ENCODE measurements at regions not wholly inside any gene's neighbourhood (a gene's known extent, or its start where the extent isn't known, plus 50 kb on each side); places are given as distances from the start of the nearest gene placed in this dataset.

DNA sequence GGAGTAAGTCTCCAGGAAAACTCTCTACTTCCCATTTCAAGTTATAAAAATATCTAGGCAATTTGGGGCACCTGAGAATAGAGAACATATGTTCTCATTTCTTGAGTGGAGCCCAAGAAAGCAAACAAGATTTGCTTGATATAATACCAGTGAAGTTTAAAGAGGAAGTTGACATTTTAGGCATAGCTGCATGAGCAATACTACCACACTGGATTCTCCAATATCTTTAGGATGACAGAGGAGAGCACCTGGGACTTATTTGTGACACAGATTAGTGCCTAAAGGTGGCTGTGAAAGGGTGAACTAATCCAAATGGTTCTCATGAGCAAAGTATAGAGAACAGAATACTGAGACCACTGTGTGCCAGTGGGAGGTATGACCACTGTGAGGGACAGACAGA lies 423.5 kb upstream of the RIOK2 start:
- DNase-seq = no peak

DNA sequence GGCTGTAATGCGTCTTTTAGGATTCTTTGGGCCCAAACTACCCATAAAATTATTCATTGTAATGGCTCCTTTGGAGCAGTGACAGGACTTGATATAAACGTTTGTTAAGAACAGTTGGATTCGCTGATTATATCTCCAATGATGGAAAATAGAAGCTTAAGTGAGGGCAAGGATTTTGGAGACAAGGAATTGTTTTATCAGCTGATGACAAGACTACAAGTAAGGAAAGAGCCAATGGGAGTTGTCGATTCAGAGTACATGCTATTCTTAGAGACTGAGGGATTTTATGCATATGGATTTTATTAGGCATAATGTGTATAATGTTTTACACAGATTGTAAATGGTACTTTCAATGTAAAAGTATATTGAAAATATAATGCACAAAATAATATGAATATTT lies 425.5 kb upstream of the RIOK2 start:
- DNase-seq = no peak

DNA sequence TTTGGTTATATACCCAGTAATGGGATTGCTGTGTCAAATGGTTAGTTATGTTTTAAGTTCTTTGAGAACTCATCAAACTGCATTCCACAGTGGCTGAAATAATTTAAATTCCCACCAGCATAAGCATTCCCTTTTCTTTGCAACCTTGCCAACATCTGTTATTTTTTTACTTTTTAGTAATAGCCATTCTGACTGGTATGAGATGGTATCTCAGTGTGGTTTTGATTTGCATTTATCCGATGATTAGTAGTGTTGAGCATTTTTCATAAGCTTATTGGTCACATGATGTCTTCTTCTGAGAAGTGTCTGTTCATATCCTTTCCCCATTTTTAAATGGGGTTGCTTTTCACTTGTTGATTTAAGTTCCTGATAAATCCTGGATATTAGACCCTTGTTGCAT lies 435.7 kb upstream of the RIOK2 start:
- no peak for DNase-seq

DNA sequence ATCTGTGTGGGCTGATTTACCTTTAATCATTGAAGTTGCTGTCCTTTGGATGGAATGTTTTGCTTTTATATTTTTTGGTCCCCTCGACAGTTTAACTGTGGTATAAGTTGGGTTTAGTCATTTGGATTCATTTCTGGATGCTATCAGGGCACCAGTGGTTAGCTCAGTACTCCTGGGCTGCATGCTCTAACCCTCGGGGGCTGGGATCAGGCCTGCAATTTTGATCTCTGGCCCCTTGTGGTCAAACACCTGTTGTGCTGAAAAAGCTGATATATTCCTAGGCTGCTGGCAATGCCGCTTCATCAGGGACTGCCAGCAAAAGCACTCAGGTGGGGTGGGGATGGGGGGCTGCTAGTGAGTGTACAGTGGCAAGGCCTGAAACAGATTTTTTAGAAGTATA lies 440.4 kb upstream of the RIOK2 start:
- no peak for DNase-seq

DNA sequence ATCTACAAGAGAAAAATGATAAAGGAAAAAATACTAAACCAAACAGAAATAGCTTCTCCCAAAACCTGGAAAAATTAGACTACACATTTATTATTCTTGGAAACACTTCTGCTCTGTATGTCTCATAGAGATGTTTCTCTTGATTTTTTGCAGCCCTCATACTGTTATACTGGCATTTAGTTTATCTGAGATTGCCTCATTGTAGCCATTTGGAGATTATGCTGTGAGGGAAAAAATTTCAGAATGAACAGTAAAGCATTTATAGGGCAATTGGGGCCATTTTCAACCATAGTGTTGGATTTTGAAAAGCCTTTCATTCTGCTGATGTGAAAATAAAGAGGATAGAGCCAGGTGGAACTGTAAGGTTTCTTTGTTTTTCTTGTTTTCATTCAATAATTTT lies 441.8 kb upstream of the RIOK2 start:
- DNase-seq = no peak

DNA sequence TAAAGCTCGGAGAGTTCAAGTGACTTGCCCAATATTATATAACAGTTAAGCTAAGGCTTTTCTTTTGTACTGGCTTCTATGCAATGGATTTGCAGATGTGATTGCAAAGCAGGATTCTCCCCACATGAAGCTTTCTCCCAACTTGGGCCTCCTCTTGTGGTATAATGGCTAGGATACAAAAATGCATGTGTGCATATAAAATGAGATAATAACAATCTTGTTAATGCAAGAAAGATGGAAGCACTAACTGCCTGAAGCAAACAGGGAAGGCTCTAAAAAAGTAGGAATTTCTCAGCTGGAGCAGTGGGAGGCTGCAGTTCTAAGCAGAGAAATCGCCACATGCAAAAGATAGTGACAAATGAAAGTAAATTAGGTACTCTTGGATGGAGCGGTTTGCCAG lies 444.2 kb upstream of the RIOK2 start:
- no peak for DNase-seq

DNA sequence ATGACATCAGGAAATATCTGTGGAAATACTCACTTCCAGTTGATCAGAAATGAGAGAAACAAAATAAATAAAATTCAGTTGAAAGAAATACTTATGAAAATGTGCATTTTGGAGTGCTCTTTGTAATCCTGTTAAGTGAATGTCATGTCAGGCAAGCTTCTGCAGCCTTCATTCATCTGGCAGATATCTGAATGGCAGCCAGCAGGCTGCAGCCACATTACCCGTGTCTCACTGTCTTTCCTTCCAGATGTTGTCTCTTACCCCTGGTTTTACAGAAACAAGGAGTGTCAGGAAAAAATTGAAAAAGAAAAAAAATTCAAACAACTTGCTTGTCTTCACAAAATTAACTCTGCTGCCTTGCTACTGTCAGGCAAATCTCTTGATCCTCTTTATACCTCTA lies 445.0 kb upstream of the RIOK2 start:
- DNase-seq = no peak

DNA sequence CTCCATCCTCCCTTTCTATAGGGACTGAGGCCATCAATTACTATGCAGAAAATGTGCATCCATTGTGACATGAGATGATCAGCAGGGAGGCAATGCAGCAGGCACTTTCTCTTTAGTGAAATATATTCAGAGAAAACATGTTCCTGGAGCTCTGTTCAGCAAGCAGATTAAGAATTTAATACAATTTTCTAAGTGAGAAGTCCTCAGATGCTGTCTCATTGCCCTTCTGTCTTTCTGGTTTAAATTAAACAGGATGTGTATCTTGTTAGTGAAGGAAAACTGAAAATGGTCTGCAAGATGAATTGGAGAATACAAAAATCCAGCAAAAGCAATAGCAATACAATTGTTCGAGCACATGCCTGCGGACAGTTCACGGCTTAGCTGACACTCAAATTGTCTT lies 445.8 kb upstream of the RIOK2 start:
- DNase-seq = no peak

DNA sequence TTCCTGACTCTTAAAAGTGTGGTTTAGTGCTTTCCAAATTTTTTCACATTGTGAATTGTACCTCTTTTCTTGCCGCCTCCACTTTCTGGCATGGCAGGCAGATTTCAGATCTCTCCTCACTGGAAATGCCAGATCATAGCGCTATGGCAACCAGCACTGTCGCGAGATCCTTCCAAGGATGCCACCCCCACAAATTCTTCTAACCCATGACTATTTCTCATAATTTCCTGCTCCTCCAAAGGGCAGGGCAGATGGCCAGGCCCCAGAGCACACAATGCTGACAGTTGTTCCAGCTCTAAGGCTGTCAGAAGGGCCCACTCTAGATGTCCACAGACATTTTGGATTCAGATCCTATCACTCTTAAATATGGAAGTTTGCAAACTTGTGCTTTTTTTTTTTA lies 446.2 kb upstream of the RIOK2 start:
- DNase-seq = no peak

DNA sequence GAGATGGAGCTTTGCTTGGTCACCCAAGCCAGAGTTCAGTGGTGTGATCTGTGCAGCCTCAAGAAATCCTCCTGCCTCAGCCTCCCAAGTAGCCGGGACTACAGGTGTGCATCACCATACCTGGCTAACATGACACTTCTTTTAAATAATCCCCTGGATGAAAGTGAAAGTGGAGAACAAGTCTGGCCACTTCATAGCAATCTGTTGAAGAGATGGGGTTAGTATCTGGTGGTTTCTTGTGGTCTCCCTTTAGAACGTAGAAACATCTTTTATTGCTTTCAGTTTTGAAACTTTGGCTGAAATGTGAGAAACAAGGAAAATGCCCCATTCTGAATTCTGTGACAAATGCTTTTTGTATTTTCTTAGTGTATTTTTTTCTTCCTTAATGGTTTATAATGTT lies 452.5 kb upstream of the RIOK2 start:
- DNase-seq = no peak

DNA sequence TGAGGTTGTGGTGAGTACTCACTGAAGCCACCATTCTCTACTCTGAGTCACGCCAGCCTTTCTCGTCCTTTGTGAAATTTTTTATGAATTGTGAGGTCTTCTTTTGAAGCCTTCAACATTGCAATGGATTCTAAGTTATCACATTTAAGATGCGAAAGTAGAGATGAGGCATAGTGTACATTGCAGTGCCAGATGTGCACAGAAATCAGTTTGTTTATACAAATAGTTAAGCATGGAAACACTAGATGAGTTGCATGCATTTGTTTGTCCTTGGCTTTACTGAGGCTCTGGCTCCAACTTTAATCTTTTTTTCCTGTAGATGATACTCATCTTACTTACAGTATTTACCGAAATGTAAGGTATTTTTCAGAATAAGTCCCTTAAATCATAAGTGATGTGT lies 453.7 kb upstream of the RIOK2 start:
- no peak for DNase-seq

DNA sequence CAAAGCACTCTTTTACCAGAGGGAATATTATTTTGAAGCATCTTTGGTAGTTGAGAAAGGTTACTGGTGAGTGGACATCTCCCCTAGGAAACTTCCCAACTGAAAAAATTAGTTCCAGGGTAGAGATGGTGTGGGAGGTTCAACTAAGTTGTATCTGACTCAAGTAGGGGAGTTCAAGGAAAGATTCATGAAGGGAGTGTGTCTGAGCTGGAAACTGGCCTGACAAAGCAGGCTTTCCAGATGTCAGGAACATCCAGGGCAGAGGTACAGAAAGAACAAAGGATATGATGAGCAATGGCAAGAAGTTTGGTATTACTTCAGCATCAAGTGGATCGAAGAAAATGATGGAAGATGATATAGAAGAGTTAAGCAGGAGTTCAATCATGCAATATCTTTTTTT lies 458.0 kb upstream of the RIOK2 start:
- no peak for DNase-seq

DNA sequence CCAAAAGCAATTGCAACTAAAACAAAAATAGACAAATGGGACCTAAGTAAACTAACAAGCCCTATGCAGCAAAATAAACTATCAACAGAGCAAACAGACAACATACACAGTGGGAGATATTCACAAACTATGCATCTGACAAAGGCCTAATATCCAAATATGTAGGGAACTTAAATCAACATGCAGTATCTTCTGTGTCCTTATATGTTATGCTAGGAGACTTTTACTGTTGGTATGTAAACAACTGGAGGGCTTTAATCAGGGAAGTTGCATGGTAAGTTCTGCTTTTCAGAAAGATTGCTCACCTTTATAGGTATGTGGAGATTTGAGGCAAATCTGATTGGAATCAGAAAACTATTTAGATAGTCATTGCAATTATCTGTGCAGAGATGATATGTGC lies 461.2 kb upstream of the RIOK2 start:
- DNase-seq = no peak

DNA sequence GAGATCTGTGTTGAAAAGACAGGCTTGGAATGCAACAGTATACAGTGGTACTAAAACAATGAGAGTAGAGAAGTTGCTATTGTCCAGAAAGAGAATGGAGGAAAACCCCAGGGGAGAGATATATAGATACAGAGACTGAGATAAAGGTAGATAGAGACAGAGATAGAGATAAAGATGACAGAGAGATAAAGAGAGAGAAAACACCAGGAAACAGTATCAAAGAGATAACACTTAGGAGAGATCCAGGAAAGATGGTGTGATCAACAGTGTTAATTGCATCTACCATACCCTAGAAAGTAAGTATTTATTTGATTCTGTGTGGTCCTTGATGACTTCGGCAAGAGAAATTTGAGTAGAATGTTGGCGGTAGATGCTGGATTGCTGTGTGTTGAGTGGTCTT lies 461.8 kb upstream of the RIOK2 start:
- no peak for DNase-seq

DNA sequence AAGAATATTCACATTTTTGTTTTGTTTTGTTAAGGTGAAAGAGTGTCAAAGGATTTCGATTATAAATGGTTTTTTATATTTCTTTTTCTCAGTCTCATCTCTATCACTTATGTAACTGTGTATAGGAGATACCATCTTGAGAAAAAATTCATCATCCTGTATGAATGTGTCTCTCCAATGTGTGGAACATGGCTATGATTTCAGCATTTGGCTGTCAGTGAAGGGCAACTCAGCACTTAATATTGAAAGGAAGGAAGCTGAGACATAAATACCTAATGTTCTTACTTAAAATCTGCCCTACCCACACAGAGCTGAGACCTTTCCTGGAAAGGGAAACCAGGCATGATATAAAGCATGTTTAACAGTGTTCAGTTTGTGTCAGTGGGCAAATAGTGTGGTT lies 474.2 kb upstream of the RIOK2 start:
- DNase-seq = no peak

DNA sequence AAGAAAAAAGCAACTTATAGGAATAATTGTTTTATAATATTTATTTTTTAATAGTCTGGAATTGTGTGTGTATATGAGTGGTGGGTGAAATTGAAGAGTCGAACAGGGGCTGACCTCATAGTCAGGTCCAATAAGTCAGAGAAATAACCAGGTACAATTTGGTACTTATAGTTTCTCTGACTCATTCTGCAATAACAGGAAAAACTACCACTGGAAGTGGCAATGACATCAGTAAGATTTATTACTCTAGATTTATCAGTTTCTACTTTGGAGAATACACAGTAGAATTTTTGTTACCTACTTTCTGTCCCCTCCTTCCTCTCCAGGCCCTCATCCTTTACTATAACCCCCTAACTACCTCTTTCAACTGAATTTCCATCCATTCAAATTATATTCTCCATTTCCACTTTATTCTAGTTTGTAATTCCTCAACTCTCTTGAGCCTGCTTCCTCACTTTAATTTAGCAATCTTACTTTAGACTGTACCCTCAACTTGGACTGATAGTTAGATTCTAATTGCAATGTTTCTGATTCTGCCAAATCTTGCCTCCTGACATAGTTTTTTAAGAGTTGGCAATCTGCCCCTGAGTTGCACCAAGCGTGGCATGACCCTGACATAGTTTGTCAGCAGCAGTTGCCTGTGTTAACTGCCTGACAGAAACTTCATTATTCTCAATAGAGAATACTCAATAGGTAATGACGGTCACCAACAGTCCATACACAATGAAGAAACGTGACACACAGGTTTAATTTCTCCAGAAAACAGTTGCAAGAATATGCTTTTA lies 475.3 kb upstream of the RIOK2 start:
- DNase-seq = no peak

DNA sequence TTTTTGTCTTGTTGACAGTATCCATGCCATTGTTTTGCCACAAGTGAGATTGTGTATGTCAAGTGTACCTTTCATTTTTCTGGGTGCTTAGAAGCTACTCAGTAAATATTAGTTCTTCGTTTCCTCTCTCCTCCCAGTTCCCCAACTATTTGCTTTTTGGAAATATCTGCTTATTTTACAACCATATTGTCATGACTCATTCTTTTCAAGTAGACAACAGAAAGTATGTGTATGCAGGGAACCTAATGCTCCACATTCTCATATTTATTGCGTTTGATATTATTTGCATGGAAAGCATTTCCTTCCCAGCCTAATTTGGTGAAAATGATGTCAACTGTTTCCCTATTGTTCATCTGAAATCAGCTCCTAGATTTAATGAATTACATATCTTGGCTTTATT lies 483.7 kb upstream of the RIOK2 start:
- no peak for DNase-seq

DNA sequence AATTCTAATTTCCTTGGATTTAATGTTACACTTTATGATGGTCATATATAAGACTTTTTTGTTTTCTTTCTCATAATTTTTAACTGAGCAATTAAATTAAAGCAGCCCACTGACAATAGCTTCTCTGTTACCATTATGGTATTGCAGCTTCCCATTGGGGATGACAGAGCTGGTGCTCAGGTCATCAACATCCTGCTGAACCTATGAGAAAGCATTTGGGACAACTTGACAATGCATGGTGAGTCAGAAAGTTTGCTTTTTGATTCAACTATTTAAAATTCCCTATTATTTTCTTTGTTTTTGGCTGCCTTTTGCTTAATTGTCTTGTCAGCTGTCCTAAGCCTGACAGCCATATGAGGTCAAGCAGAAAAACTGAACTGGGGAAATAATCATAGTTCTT lies 487.4 kb upstream of the RIOK2 start:
- DNase-seq = no peak

DNA sequence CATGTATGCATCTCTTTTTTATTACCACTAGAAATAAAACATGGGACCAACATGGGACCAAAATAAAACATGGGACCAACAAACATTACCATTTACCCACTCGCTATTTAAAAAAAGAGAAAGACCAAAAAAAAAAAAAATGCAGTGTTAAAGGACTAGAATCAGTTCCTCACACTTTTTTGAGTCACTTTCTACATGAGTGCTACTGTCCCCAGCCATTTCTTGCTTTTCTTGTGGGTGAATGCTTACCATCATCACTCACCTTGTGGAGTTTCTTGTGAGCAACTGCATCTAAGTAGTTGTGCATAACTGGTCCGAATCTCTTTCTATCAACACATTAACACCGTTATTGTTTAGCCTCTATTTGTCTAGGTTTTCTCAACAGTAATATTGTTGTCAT lies 493.6 kb upstream of the RIOK2 start:
- DNase-seq = no peak

DNA sequence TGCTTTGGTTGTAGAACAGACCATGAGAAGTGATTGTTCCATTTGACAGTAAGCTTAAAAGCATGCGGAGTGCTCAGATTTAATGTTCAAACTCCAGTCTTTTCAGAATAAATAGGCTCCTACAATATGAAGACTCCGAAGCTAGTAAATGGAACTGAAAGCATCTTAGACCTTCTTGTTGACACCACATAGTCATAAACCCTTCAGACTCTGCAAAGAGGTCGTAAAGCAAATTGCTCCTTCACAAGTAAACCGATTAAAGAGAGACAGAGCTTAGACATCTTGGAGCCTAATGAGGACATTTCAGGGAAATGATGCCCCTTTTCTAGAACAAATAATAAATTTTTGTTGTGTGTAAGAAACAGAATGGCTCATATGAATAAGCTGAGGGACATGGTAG lies 511.0 kb upstream of the RIOK2 start:
- no peak for DNase-seq

DNA sequence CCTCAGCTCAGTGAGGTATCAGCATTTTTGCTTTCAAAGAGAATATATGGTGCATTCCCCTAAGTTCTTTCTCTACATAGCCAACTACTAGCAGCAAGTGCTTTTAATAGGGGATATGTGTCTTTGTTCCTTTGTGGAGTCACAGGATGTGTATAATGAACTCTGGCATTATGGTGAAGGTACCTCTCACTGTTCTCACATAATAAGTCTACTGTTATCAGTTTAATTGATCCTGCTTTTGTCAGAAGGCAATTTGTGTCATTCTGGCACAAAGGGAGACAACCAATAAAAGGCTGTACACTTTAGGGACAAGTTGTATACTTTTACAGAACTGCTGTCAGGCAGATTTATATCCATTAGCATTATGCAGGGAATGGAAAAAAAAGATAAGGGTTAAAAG lies 531.4 kb upstream of the RIOK2 start:
- no peak for DNase-seq

DNA sequence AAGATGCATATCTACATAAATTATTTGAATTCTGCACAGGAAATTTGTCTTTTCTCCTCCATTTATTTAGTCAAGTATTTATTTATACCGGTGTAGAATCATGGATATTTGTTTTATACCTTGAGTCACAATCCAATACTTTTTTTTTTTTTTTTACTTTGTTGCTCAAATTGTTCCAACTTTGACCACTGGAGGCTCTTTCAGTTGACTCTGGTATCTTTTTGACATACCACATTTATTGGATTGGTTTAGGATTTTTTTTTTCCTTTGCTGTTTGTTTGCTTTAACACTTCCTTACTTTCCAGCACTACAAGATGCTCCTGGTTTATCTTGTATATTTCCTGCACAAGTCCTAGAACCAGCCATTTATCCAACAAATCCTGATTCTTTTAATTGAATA lies 543.1 kb upstream of the RIOK2 start:
- no peak for DNase-seq

DNA sequence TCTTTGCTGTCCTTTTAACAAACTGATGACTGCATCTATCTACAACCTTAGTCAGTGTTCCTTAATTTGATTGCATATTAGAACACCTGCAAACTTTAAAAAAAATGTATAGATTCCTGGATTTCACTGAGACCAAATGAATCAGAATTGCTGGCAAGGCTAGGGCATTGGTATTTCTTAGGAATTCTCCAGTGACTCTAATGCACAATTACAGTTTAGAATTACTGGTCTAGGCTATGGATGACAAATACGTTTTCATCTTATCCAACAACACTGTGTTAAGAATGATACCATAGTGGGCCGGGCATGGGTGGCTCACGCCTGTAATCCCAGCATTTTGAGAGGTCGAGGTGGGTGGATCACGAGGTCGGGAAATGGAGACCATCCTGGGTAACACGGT lies 545.9 kb upstream of the RIOK2 start:
- DNase-seq = no peak

DNA sequence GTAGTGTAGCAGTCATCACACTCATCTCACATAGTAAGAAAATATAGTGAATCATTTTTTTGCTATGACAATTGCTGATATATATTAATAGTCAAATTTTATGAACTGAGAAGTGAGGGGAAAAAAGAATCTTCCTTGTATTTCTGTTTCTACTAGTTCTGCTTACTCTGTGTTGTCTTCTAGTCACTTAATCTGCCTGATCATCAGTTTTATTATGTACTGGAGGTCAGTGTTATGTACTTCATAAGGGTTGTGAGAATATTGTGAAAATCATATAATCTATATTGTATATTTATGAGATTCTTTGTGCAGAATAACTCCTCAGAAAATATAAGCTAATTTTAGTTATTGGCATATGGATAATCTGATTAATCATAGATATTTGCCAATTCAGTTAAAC lies 546.9 kb upstream of the RIOK2 start:
- no peak for DNase-seq

DNA sequence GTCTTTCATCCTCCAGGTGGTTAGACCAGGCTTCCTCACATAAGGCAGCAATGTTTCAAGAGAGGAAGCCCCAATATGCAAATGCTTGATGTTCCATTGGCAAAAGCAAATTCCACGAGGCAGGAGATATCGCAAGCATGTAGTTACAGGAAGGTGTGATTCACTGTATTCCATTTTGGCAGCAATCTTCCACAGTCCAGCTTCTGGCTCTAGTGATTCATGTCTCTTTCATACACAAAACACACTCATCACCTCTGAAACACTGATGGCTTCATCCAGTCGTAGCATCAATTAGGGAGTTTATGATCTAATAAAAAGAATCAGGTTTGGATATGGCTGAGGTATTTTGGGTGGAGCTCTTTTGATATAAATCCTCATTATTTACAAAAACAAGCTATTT lies 552.2 kb upstream of the RIOK2 start:
- DNase-seq = no peak

DNA sequence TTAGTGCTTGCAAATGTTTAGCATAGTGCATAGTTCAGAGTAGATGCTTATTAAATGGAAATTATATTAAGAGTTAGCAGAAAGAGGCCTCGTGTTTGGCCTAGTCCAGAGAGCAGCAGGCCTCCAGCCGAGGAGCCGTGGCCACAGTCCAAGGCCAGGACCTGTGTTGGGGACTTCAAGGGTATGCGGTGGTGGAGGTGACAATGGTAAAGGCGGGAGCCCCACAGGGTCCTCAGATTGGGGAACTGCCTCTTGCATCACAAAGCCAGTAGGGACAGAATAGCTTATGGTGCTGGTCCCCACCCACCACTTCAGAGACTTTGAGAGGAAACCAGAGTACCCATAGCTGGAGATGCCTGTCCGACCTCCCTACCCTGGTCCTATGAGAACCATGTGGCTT lies 554.6 kb upstream of the RIOK2 start:
- DNase-seq = no peak

Measured in NCI-H2227 treated with DMSO at 0.1 percent for 48 hours (cell line).